SU-DHL-6 (cell line): ENCODE measurements at regions not wholly inside any gene's neighbourhood (a gene's known extent, or its start where the extent isn't known, plus 50 kb on each side); places are given as distances from the start of the nearest gene placed in this dataset.

Experiments used
- CTCF ChIP-seq: fragments of 200-600 bp; sonication (generic); IDR thresholded peaks from one replicate; pipeline ENCODE4 v1.5.1; 2017; ENCODE audit warnings: antibody characterized with exemption, mild to moderate bottlenecking, low read length, moderate library complexity; ENCODE audit not compliant: insufficient read depth, poor library complexity, severe bottlenecking
- EZH2phosphoT487 ChIP-seq: fragments of 200-600 bp; sonication (generic), shearing (Covaris generic); conservative IDR thresholded peaks from 2 replicates; pipeline ENCODE4 v1.6.1; 2018; ENCODE audit warnings: mild to moderate bottlenecking, antibody characterized with exemption, low read length, moderate library complexity, mixed read lengths

- TF ChIP-seq CTCF = no peak
- TF ChIP-seq EZH2phosphoT487 = no peak
Measured at GRCh38 chr15:96756656-96757055, 426.2 kb downstream of the NR2F2 start.
